Left lobe of liver (tissue), 2 donors: ENCODE measurements at regions not wholly inside any gene's neighbourhood (a gene's known extent, or its start where the extent isn't known, plus 50 kb on each side); places are given as distances from the start of the nearest gene placed in this dataset.
"Not testable (repeated sequence)": the region's sequence is repeated elsewhere in the genome, so short reads cannot be mapped to it uniquely, and the experiment has no call there.

Experiments used
- ATAC-seq: fragments of 200-7000 bp; cut with Tn5 transposase; one replicate; pipeline ENCODE4 v1.9.1; 2020; ENCODE audit warnings: mild to moderate bottlenecking, moderate library complexity
- DNase-seq: peaks from one replicate; pipeline ENCODE4 v3.0.0-alpha.2; 2020; ENCODE audit warnings: low spot score
- donor health status: DM: no; HTN: no; CAD: no; lungs with moderate emphysema.
- donor health status: DM: no; HTN: yes; CAD: no.

GRCh38 chr2:238520359-238520886 is 93.7 kb downstream of the ASB1 start:
- DNase-seq, result no peak
- no peak for ATAC-seq

GRCh38 chr2:238521002-238521401 is 94.3 kb downstream of the ASB1 start:
- DNase-seq, result no peak
- no peak for ATAC-seq

GRCh38 chr2:238521870-238522269 is 95.1 kb downstream of the ASB1 start:
- ATAC-seq, result no peak
- no peak for DNase-seq

DNA sequence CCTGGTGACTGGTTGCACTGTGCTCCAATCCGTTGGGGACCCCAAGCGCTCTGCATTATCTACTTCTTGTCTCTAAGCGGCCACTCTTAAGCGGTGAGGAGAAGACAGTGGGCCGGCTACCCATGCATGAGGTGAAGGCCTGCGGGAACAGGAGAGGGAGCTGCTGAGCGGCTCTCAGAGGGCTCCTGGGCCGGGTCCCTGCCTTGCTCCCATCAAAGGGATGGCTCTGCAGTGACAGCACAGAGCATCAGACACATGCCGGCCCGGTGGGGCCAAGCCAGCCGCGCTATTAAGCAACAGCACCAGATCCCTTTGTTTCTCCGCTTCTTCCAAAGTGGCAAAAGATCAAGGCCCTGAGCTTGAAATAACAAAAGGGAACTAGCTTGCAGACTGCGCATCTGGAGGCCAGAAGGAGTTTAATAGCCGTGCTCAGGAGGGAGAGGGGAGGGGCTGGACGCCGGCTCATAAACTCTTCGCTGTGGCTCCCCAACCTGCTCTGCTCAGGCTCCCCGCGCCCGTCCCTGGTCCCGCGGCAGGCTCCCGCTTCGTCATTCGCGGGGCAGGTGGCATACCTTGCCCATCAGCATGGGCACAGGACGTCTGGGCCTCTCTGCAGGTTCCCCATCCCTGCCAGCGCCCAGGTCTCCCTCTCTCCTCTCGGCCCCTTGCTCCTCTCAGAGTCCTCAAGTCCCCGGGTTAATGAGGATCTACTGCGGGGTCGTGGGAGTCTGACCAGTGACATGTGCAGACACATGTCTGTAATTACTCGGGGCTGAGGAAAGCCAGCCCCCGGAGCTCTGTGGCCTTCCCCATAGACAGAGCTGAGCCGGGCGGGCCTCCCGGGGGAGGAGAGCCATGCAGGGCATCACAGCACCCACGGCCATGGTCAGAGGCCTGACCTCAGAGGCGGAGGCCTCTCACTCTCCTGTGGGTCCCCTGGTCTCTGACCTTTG is 96.7 kb downstream of the ASB1 start:
- DNase-seq (no peak), ATAC-seq (no peak)

- no peak for ATAC-seq
- DNase-seq, result no peak
Observed at GRCh38 chr2:238524426-238524983, 97.8 kb downstream of the ASB1 start.

- ATAC-seq (no peak), DNase-seq (no peak)
Observed at GRCh38 chr2:238525990-238526389, 99.3 kb downstream of the ASB1 start.

DNA sequence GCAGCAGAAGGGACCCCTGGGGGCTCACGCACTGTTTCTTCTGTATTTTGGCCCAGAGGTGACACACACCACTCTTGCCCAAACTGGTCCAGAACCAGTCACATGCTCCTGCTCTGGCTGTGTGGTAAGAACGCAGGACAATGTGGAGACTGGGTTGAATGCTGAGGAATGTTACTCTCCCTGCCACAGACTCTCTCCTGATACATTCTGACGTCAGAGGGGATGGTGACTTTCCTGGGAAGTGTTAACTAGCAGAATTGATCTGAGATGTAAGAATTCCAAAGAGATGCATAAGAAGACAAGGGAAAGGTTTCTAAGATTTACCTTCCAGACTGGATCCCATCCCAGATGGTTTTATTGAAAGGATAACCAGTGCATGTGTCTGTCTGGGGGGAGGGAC is 100.8 kb downstream of the ASB1 start:
- ATAC-seq (no peak), DNase-seq (no peak)

- ATAC-seq (peak; percentile 63), DNase-seq (no peak)
Observed at GRCh38 chr2:238528953-238529781, 102.4 kb downstream of the ASB1 start.

- ATAC-seq, DNase-seq: not testable (repeated sequence)
Observed at GRCh38 chr2:238531017-238531645, 104.4 kb downstream of the ASB1 start.

DNA sequence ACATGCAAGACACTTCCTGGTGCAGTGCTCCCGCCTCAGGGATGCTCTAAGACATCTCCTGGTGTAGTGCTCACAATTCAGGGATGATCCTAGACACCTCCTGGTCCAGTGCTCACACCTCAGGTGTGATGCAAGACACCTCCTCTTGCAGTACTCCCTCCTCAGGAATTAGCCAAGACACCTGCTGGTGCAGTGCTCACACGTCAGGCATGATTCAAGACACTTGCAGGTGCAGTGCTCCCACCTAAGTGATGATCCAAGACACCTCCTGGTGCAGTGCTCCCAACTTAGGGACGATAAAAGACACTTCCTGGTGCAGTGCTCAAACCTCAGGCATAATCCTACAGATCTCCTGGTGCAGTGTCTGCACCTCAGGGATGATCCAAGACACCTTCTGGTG is 117.0 kb downstream of the ASB1 start:
- not testable (repeated sequence) for ATAC-seq, DNase-seq

- no peak for DNase-seq
- ATAC-seq, result no peak
Observed at GRCh38 chr2:238548902-238549462, 122.3 kb downstream of the ASB1 start.

- ATAC-seq (no peak), DNase-seq (no peak)
Observed at GRCh38 chr2:238549866-238550265, 123.1 kb downstream of the ASB1 start.

DNA sequence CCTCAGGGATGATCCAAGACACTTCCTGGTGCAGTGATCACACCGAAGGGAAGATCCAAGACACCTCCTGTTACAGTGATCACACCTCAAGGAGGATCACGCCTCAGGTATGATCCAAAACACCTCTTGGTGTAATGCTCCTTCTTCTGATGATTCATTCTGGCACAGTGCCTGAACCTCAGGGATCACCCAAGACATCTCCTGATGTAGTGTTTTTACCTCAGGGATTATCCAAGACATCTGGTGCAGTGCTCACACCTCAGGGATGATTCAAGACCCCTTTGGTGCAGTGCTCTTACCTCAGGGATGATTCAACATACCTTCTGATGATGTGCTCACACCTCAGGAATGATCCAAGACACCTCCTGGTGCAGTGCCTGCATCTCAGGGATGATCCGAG is 124.4 kb downstream of the ASB1 start:
- DNase-seq (no peak), ATAC-seq (no peak)

DNA sequence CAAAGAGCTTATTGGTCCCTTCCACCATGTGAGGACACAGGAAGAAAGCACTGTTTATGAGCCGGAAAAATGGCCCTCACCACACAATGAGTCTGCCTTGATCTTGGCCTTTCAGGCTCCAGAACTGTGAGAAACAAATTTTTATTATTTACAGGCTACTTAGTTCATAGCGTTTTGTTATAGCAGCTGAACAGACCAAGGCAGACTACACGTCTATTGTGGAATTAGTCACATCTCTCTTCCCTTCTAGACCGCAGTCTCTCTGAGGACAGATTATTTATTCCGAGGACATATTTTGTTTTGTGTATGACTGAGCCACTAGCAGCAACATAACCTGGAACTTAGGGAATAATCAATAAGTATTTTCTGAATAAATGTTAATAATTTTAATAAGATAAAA is 125.5 kb downstream of the ASB1 start:
- ATAC-seq (no peak), DNase-seq (no peak)

- DNase-seq (no peak), ATAC-seq (no peak)
Observed at GRCh38 chr2:238553159-238553558, 126.4 kb downstream of the ASB1 start.

DNA sequence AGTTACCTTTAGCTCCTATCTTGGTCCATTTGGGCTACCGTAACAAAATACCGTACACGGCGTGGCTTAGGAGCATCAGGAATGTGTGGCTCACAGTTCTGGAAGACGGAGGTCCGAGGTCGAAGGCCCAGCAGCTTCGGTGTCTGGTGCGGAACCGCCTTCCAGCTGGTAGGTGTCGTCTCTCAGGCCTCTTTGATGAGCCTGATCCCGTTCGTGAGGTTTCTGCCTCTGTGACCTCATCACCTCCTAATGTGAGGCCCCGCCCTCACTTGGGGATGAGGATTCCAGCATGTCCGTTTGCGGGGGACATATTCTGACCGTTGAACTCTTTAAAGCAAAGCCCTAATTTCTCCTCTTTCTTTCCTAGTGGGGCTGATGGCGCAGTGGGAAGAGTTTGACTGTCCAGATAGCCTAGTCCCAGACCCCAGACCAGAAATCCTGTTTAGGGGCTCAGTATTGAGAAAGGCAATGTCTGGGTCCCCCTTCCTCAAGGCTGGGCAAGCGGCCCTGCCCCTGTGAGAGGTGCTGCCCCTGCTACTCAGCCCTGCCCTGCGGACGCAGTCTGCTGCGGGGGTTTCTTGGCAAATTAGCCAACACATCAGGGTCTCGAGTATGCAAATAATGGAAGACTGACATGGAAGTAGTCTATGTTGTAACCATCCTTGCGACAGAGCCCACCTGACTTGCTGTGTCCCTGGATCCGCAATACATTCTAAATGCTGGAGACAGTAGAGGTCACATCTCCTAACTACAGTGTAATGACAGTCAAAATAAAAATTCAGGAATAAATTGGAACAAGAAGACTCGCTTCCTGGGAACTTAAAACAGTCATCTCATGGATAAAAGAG is 128.0 kb downstream of the ASB1 start:
- DNase-seq (no peak), ATAC-seq (no peak)

DNA sequence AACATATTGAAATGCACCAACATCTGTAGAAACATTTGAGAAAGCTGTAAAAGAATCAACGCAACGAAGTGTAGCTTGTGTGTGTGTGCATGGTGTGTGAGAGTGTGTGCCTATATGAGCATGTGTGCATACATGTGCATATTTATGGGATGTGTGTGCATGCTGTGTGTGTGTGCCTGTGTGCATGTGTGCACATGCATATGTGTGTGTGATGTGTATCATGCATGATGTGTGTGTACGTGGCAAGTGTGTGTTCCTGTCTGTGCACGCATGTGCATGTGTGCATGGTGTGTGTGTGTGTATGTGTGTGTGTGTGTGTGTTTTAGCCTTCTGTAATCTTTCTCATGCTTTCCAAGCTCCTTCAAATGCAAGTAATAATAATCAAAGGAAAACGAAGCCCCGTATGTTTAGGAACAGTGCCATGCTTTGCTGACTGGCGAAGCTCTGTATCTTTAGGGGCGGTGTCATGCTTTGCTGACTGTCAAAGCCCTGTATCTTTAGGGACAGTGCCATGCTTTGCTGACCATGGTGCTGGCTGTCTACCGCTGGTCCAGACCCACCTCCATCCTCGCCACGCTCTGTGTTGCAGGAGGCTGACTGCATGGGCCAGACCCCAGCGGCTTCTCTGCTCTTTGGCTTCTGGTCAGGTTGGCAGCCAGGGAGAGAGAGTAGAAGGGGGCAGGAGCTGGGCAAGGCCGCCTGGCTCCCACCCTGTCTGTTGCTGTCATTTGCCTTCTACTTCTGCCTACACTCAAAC is 129.2 kb downstream of the ASB1 start:
- DNase-seq, result no peak
- ATAC-seq, result no peak

GRCh38 chr2:238557431-238557830 is 130.7 kb downstream of the ASB1 start:
- ATAC-seq, result no peak
- DNase-seq, result no peak

GRCh38 chr2:238557936-238558335 is 131.2 kb downstream of the ASB1 start:
- DNase-seq (no peak), ATAC-seq (no peak)
